ENCODE measurements at regions not wholly inside any gene's neighbourhood (a gene's known extent, or its start where the extent isn't known, plus 50 kb on each side); places are given as distances from the start of the nearest gene placed in this dataset.

- CTCF ChIA-PET: interaction anchor here (0.9 to 1.1 kb wide), 2 partner anchors 245 to 325 kb away, joined by 3 read pairs; no protein-coding TSS in a partner anchor
These were observed 246.1 kb downstream of the TFAP2C start for GRCh38 chr20:56875052-56875659.

DNA sequence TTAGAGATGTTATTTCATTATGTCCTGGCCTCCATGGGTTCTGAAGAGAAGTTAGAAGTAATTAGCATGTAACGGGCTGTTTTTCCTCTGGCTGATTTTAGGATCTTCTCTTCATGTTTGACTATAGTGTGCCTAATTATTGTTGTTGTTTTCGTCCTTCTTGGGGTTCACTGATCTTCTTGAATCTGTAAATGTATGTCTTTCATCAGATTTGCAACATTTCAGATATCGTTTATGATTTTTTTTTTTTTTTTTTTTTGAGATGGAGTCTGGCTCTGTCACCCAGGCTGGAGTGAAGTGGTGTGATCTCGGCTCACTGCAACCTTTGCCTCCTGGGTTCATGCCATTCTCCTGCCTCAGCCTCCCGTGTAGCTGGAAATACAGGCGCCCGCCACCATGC lies 246.7 kb downstream of the TFAP2C start:
- CTCF ChIA-PET: interaction anchor here (0.9 kb wide), 1 partner anchor 325 kb away, joined by 3 read pairs; no protein-coding TSS in a partner anchor
- no peak for DNase-seq (ENCODE audit: low read depth)
- no peak overlapping the region for H3K4me3 ChIP-seq (ENCODE audit: low read depth, low read length)
- POLR2A ChIA-PET: no interaction called here
- TF ChIP-seq, protein P1, sequence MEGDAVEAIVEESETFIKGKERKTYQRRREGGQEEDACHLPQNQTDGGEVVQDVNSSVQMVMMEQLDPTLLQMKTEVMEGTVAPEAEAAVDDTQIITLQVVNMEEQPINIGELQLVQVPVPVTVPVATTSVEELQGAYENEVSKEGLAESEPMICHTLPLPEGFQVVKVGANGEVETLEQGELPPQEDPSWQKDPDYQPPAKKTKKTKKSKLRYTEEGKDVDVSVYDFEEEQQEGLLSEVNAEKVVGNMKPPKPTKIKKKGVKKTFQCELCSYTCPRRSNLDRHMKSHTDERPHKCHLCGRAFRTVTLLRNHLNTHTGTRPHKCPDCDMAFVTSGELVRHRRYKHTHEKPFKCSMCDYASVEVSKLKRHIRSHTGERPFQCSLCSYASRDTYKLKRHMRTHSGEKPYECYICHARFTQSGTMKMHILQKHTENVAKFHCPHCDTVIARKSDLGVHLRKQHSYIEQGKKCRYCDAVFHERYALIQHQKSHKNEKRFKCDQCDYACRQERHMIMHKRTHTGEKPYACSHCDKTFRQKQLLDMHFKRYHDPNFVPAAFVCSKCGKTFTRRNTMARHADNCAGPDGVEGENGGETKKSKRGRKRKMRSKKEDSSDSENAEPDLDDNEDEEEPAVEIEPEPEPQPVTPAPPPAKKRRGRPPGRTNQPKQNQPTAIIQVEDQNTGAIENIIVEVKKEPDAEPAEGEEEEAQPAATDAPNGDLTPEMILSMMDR (IDR thresholded peaks at IDR 0.05; ENCODE audit: insufficient read depth, low read depth, low read length): no peak
- H3K27me3 ChIP-seq (ENCODE audit: control insufficient read depth, insufficient read depth, low read length): peaks cover 4% of the 10 kb centered on the region; the same call in 1 of the 2 replicates
- H3K36me3 ChIP-seq (ENCODE audit: control insufficient read depth, insufficient read depth, low read length): no peaks in the 10 kb centered on the region

More at GRCh38 chr20:56875052-56875659, 246.1 kb downstream of the TFAP2C start:
- DNase-seq (ENCODE audit: low read depth): peak; percentile 23
- Histone ChIP-seq H3K4me3 (ENCODE audit: low read depth, low read length) (no peak overlapping the region), H3K36me3 (ENCODE audit: control insufficient read depth, insufficient read depth, low read length) (no peaks in the 10 kb centered on the region), H3K27me3 (ENCODE audit: control insufficient read depth, insufficient read depth, low read length) (peaks cover 4% of the 10 kb centered on the region; the same call in 1 of the 2 replicates)
- TF ChIP-seq, protein P1 (IDR thresholded peaks at IDR 0.05; ENCODE audit: insufficient read depth, low read depth, low read length): no peak
- POLR2A ChIA-PET: no interaction called here

GRCh38 chr20:56885521-56885920 lies 256.4 kb downstream of the TFAP2C start:
- CTCF ChIA-PET: interaction anchor here (0.9 kb wide), 1 partner anchor 256 kb away, joined by 4 read pairs; no protein-coding TSS in a partner anchor
- POLR2A ChIA-PET: no interaction called here
- no peak overlapping the region for H3K4me3 ChIP-seq (ENCODE audit: low read depth, low read length)
- no peak for DNase-seq (ENCODE audit: low read depth)
- no peaks in the 10 kb centered on the region for H3K36me3 ChIP-seq (ENCODE audit: control insufficient read depth, insufficient read depth, low read length)
- TF ChIP-seq, protein P1 (IDR thresholded peaks at IDR 0.05; ENCODE audit: insufficient read depth, low read depth, low read length): no peak
- H3K27me3 ChIP-seq (ENCODE audit: control insufficient read depth, insufficient read depth, low read length): no peaks in the 10 kb centered on the region

DNA sequence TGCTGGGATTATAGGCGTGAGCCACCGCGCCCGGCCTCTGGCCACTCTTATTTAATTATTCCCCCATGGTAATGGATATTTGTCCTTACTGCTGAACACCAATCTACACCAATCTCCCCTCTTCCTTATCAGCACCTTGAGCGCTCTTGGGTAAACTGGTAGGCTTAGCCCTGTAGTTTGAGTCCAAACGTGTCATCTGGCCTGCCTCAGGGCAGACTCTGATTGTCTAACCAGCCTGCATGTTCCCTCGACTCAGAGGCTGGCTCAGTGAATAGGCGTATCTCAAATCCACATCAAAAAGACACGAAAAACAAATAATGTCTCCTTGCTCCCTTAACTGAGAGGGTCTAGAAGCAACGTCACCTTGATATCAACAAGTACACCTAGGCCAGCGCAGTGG lies 260.9 kb downstream of the TFAP2C start:
- DNase-seq (ENCODE audit: low read depth): no peak
- CTCF ChIA-PET: no interaction called here
- TF ChIP-seq, protein P1 (IDR thresholded peaks at IDR 0.05; ENCODE audit: insufficient read depth, low read depth, low read length): no peak
- POLR2A ChIA-PET: no interaction called here
- Histone ChIP-seq H3K27me3 (ENCODE audit: control insufficient read depth, insufficient read depth, low read length) (no peaks in the 10 kb centered on the region), H3K36me3 (ENCODE audit: control insufficient read depth, insufficient read depth, low read length) (no peaks in the 10 kb centered on the region), H3K4me3 (ENCODE audit: low read depth, low read length) (no peak overlapping the region)

DNA sequence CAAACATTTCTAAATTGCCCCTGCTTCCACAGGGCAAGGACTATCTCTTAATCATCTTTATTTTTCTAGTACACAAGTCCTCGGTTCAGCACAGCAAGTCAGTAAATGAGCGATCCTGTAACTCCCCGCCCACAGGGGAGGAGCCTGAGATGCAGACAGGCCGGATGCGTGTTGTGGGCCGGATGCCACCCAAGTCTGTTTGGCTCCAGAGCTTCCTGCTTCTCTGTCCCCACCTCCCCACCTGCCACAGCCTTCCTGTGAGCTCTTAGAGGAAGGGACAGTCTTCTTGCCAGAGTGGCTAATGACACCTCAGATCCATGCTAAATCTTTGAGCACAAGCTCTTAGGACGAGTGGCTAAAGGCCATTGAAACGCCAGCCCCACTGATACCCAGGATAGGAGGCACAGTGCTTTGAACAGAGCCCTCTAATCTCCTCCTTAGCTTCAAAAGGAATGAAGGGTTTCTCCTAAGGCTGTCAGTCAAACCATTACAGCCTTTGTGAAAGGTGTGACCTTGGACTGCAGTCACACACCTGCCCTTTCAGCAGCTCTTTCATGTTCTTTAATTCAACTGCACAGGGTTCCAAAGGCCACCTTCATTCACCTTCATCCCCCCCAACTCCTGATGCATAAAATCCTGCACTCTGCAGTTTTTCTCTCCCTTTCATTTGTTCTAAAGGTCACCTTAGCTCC lies 264.3 kb downstream of the TFAP2C start:
- POLR2A ChIA-PET: interaction anchor here (0.6 kb wide), 1 partner anchor 26 kb away, joined by 3 read pairs; no protein-coding TSS in a partner anchor
- Histone ChIP-seq H3K36me3 (ENCODE audit: control insufficient read depth, insufficient read depth, low read length) (no peaks in the 10 kb centered on the region), H3K27me3 (ENCODE audit: control insufficient read depth, insufficient read depth, low read length) (no peaks in the 10 kb centered on the region), H3K4me3 (ENCODE audit: low read depth, low read length) (no peak overlapping the region)
- DNase-seq (ENCODE audit: low read depth): no peak
- TF ChIP-seq, protein P1 (IDR thresholded peaks at IDR 0.05; ENCODE audit: insufficient read depth, low read depth, low read length): no peak
- CTCF ChIA-PET: no interaction called here
